HepG2 (cell line): ENCODE measurements at regions not wholly inside any gene's neighbourhood (a gene's known extent, or its start where the extent isn't known, plus 50 kb on each side); places are given as distances from the start of the nearest gene placed in this dataset.

Experiments
- ATAC-seq: fragments of 200-7000 bp; cut with Tn5 transposase; 3 replicates; pipeline ENCODE4 v1.9.1; 2020; ENCODE audit warnings: mild to moderate bottlenecking, moderate library complexity
- BruUV-seq: library from RNA; stranded (reverse); fragments of 400-500 nt; replicated peaks from 2 replicates; lab custom pipeline; 2021; lab: Mats Ljungman, UMichigan
- CTCF ChIA-PET: fragments of 300-600 bp; formaldehyde crosslinking; extraction: SDS; loops from one replicate; lab custom pipeline; 2021; ENCODE audit warnings: low total read pairs, inconsistent platforms, low intra/inter-chr PET ratio; lab: Yijun Ruan, JAX
- POLR2A ChIA-PET: fragments of 350-600 bp; sonication (Branson Sonifier 250); formaldehyde crosslinking; loops from one replicate; lab custom pipeline; 2020; ENCODE audit warnings: antibody characterized with exemption, inconsistent platforms; lab: Yijun Ruan, JAX
- DNase-seq: peaks from one replicate; pipeline ENCODE4 v3.0.0-alpha.2; 2015; ENCODE audit warnings: low spot score
- FAIRE-seq: peaks from 3 replicates; lab custom pipeline; 2011; peaks lifted over from hg19 to GRCh38; lab: Jason Lieb, UNC
- H2AFZ ChIP-seq: one replicate; pipeline ENCODE4 v1.6.1; 2011; ENCODE audit warnings: low read length, inconsistent platforms
- H3K27ac ChIP-seq: fragments of 300-600 bp; 3 replicates; pipeline ENCODE4 v1.8.0; 2011; ENCODE audit warnings: mixed run types, mild to moderate bottlenecking, mixed read lengths, low read length, inconsistent platforms; ENCODE audit not compliant: insufficient read depth; ENCODE audit errors: extremely low read length
- H3K27me3 ChIP-seq, 2 experiments: fragments of 200-600 bp in 1 of 2; 2 replicates in 1 of 2; 3 replicates in 1 of 2; pipeline versions ENCODE4 v1.6.0 to v1.8.0; 2011; ENCODE audit warnings: low read length in 2 of 2, mild to moderate bottlenecking in 2 of 2, moderate library complexity in 2 of 2, inconsistent platforms in 1 of 2; ENCODE audit not compliant: insufficient read depth in 2 of 2, control insufficient read depth in 1 of 2
- H3K36me3 ChIP-seq, 2 experiments: fragments of 200-600 bp in 1 of 2; replicated peaks in 1 of 2; 2 replicates in 1 of 2; 3 replicates in 1 of 2; pipeline versions ENCODE4 v1.5.1 to v1.8.0; 2011; ENCODE audit warnings: low read length in 2 of 2, inconsistent platforms in 1 of 2; ENCODE audit not compliant: insufficient read depth in 2 of 2, control insufficient read depth in 1 of 2
- H3K4me1 ChIP-seq: 2 replicates; pipeline ENCODE4 v1.5.1; 2012; ENCODE audit warnings: low read length, inconsistent platforms; ENCODE audit not compliant: insufficient read depth
- H3K4me2 ChIP-seq: 2 replicates; pipeline ENCODE4 v1.6.0; 2011; ENCODE audit warnings: low read depth, low read length, inconsistent platforms
- H3K4me3 ChIP-seq, 3 experiments: fragments of 200-600 bp in 1 of 3; sonication (generic), shearing (Covaris generic) in 1 of 3; replicated peaks in 1 of 3; 2 replicates each; pipeline ENCODE4 v1.5.1; 2011 to 2016; ENCODE audit warnings: low read length in 3 of 3, inconsistent platforms in 2 of 3, low read depth in 2 of 3, mild to moderate bottlenecking in 2 of 3, control low read depth in 1 of 3, mixed read lengths in 1 of 3; ENCODE audit not compliant: insufficient read depth in 1 of 3
- H3K79me2 ChIP-seq: one replicate; pipeline ENCODE4 v1.6.1; 2011; ENCODE audit warnings: low read length, inconsistent platforms; ENCODE audit not compliant: insufficient read depth
- H3K9ac ChIP-seq: 2 replicates; pipeline ENCODE4 v1.6.0; 2011; ENCODE audit warnings: mild to moderate bottlenecking, low read depth, low read length, inconsistent platforms; ENCODE audit not compliant: insufficient read depth
- H3K9me3 ChIP-seq: 2 replicates; pipeline ENCODE4 v1.5.1; 2012; ENCODE audit warnings: mild to moderate bottlenecking, low read length
- H4K20me1 ChIP-seq: 2 replicates; pipeline ENCODE4 v1.6.0; 2011; ENCODE audit warnings: inconsistent platforms, mild to moderate bottlenecking, low read length, moderate library complexity; ENCODE audit not compliant: insufficient read depth
- CCAR2 ChIP-seq: fragments of 200-400 bp; formaldehyde crosslinking; optimal IDR thresholded peaks from 2 replicates; pipeline ENCODE3; 2018; ENCODE audit warnings: low read depth, mild to moderate bottlenecking, low read length, moderate library complexity
- HMG20B ChIP-seq: conservative IDR thresholded peaks from 2 replicates; pipeline ENCODE4 v1.6.1; 2016; ENCODE audit warnings: missing genetic modification reagents, missing compliant biosample characterization
- PCBP1 ChIP-seq: fragments of 200-400 bp; formaldehyde crosslinking; IDR thresholded peaks from 2 replicates; pipeline ENCODE4 v1.6.1; 2017; ENCODE audit warnings: mild to moderate bottlenecking, low read depth, low read length, borderline replicate concordance
- TBX2 ChIP-seq: sonication (generic); formaldehyde crosslinking; IDR thresholded peaks from 2 replicates; pipeline ENCODE4 v1.5.0; 2020; ENCODE audit warnings: missing genetic modification reagents, mild to moderate bottlenecking, borderline replicate concordance
- ZBTB3 ChIP-seq: sonication (generic); formaldehyde crosslinking; IDR thresholded peaks from 2 replicates; pipeline ENCODE4 v1.4.0; 2020; ENCODE audit warnings: low read depth, mild to moderate bottlenecking, moderate library complexity, missing genetic modification reagents, borderline replicate concordance
- ZNF12 ChIP-seq: sonication (generic); formaldehyde crosslinking; IDR thresholded peaks from 2 replicates; pipeline ENCODE4 v1.5.0; 2020; ENCODE audit warnings: missing genetic modification reagents
- ZNF275 ChIP-seq: sonication (generic); formaldehyde crosslinking; IDR thresholded peaks from 2 replicates; pipeline ENCODE4 v1.8.0; 2022; ENCODE audit warnings: missing genetic modification reagents, mild to moderate bottlenecking, inconsistent platforms, borderline replicate concordance
- ZNF780A ChIP-seq: sonication (generic); formaldehyde crosslinking; IDR thresholded peaks from 2 replicates; pipeline ENCODE4 v1.8.0; 2022; ENCODE audit warnings: mild to moderate bottlenecking, missing genetic modification reagents, moderate library complexity
- ZNF781 ChIP-seq: sonication (generic); formaldehyde crosslinking; IDR thresholded peaks from 2 replicates; pipeline ENCODE4 v1.5.1; 2020; ENCODE audit warnings: borderline replicate concordance, mild to moderate bottlenecking, missing genetic modification reagents; ENCODE audit errors: not compliant biosample characterization
- WGBS: methylation state at CpG from one replicate; pipeline ENCODE4 v1.1.6; 2017; ENCODE audit warnings: low lambda C conversion rate; 5-methylcytosine and 5-hydroxymethylcytosine counted together
- in situ Hi-C: cut with HindIII; loops from 2 replicates; pipeline ENCODE4 v1.10.0; 2017; ENCODE audit warnings: low pct_unique_long_range_greater_than_20kb; ENCODE audit not compliant: extremely low pct_ligation_motif_present
- intact Hi-C: fragments of 100-400 bp; cut with micrococcal nuclease; formaldehyde crosslinking; loops from one replicate; pipeline ENCODE4 v1.10.0; 2022; ENCODE audit not compliant: unreplicated experiment
- TF ChIP-seq, protein P1 (sequence below): sonication (generic); formaldehyde crosslinking; IDR thresholded peaks from 2 replicates; pipeline ENCODE4 v1.5.1; 2020; ENCODE audit warnings: mild to moderate bottlenecking, missing genetic modification reagents, borderline replicate concordance

GRCh38 chr12:114473018-114473417, 67.1 kb upstream of the TBX5 start:
- Histone ChIP-seq H3K4me1 (no peaks in the 10 kb centered on the region), H3K27ac (no peak overlapping the region), H3K9ac (no peak overlapping the region), H3K4me3 (no peak overlapping the region), H3K4me2 (no peak overlapping the region), H3K27me3 (peaks cover 0 to 11% of the 10 kb centered on the region in 2 experiments; a peak in 2 of 5 replicates), H3K79me2 (no peaks in the 10 kb centered on the region), H2AFZ (no peak overlapping the region), H4K20me1 (no peaks in the 10 kb centered on the region), H3K9me3 (no peaks in the 10 kb centered on the region), H3K36me3 (no peaks in the 10 kb centered on the region)
- ATAC-seq (no peak), FAIRE-seq (no peak), DNase-seq (no peak)
- POLR2A ChIA-PET: no interaction called here
- 0% methylated on average over 2 of the region's 2 CpGs for WGBS
- CTCF ChIA-PET: no interaction called here
- intact Hi-C loops (no loop called here), in situ Hi-C loops (loop anchor here (10.0 kb wide), 2 partner anchors 458 to 488 kb away; no protein-coding TSS in a partner anchor)
- BruUV-seq: no TSS peak
- TF ChIP-seq CCAR2 (no peak), ZNF781 (no peak), ZBTB3 (CRISPR knock-in tag) (no peak), ZNF275 (CRISPR knock-in tag) (no peak), PCBP1 (no peak), TBX2 (no peak), ZNF780A (CRISPR knock-in tag) (no peak), ZNF12 (no peak), HMG20B (CRISPR knock-in tag) (no peak)
- TF ChIP-seq, protein P1, sequence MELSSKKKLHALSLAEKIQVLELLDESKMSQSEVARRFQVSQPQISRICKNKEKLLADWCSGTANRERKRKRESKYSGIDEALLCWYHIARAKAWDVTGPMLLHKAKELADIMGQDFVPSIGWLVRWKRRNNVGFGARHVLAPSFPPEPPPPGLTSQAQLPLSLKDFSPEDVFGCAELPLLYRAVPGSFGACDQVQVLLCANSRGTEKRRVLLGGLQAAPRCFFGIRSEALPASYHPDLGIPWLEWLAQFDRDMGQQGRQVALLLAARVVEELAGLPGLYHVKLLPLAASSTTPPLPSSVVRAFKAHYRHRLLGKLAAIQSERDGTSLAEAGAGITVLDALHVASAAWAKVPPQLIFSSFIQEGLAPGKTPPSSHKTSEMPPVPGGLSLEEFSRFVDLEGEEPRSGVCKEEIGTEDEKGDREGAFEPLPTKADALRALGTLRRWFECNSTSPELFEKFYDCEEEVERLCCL: no peak
